ENCODE measurements at regions not wholly inside any gene's neighbourhood (a gene's known extent, or its start where the extent isn't known, plus 50 kb on each side); places are given as distances from the start of the nearest gene placed in this dataset.

DNA sequence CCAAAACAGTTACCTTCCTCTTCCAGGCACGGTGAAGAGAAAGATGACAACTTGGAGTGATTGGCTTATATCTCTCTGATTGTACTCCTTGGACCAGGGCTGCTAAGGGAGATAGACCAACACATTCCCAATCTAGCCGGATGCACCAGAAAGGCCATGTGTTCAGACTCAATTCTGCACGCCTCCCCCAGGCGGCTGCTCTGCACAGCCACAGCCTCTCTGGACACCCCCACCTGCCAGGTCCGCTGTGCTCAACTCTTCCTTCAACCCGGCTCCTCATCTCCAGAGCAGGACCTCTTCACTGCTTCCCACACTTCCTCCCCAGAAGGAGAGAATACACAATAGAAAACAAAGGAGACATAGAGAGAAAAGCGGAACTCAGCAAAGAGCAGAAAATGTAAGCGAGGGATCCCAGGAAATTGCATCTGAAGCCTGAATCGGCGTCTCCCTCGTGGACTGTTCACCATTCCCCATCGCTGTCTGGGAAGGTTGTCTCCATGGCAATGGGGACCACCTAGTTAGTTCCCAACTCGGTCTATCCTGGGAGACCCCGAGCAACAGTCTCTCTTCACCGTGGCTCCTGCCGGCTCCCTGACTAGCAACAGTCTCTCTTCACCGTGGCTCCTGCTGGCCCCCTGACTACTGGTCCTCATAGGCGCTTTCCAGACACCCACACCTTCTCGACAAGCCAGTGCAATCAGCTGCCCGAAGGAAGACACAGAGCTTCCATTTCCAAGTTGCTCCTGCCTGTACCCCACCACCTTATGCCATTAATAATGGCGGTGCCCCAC, 361.7 kb upstream of the MYT1L start:
- Histone ChIP-seq H3K9me3 (replicated peaks in 1 of 3) (no peaks in the 10 kb centered on the region), H3K4me1 (replicated peaks in 1 of 2) (no peaks in the 10 kb centered on the region), H3K4me3 (no peak overlapping the region), H3K27me3 (no peaks in the 10 kb centered on the region), H3K36me3 (replicated peaks in 1 of 2) (no peaks in the 10 kb centered on the region), H3K27ac (no peak overlapping the region)
- TF ChIP-seq, protein P1, sequence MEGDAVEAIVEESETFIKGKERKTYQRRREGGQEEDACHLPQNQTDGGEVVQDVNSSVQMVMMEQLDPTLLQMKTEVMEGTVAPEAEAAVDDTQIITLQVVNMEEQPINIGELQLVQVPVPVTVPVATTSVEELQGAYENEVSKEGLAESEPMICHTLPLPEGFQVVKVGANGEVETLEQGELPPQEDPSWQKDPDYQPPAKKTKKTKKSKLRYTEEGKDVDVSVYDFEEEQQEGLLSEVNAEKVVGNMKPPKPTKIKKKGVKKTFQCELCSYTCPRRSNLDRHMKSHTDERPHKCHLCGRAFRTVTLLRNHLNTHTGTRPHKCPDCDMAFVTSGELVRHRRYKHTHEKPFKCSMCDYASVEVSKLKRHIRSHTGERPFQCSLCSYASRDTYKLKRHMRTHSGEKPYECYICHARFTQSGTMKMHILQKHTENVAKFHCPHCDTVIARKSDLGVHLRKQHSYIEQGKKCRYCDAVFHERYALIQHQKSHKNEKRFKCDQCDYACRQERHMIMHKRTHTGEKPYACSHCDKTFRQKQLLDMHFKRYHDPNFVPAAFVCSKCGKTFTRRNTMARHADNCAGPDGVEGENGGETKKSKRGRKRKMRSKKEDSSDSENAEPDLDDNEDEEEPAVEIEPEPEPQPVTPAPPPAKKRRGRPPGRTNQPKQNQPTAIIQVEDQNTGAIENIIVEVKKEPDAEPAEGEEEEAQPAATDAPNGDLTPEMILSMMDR (IDR thresholded peaks at IDR 0.05) = no peak
- TF ChIP-seq POLR2A (IDR thresholded peaks at IDR 0.05) = no peak
- 86 to 89% (median 87%) methylated on average over 21 of the region's 21 CpGs for WGBS, 4 donors
- intact Hi-C loops (cut with DNase I) = no loop called here
- DNase-seq = no peak

DNA sequence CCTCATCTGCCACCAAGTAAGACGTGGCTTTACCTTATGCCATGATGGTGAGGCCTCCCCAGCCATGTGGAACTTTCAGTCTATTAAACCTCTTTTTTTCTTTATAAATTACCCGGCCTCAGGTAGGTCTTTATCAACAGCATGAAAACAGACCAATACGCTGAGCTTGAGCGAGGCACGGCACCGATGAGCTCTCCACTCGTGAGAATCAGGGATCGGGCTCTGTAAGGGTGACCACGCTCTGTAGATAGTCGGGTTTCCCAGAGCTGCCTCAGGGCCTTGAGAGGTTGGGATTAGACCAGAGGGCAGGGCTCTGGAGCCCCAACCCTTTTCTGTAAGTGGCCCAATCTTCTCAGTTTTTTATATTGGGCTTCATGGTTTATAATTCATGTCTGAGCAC, 360.3 kb upstream of the MYT1L start:
- Histone ChIP-seq H3K9me3 (replicated peaks in 1 of 3) (no peaks in the 10 kb centered on the region), H3K27ac (no peak overlapping the region), H3K27me3 (no peaks in the 10 kb centered on the region), H3K36me3 (replicated peaks in 1 of 2) (no peaks in the 10 kb centered on the region), H3K4me3 (no peak overlapping the region), H3K4me1 (replicated peaks in 1 of 2) (no peaks in the 10 kb centered on the region)
- no peak for DNase-seq
- no peak for TF ChIP-seq POLR2A (IDR thresholded peaks at IDR 0.05)
- TF ChIP-seq, protein P1 (IDR thresholded peaks at IDR 0.05) = no peak
- intact Hi-C loops (cut with DNase I) = no loop called here
- WGBS, 4 donors = 88 to 97% (median 92%) methylated on average over 7 to 10 of the region's 10 CpGs

DNA sequence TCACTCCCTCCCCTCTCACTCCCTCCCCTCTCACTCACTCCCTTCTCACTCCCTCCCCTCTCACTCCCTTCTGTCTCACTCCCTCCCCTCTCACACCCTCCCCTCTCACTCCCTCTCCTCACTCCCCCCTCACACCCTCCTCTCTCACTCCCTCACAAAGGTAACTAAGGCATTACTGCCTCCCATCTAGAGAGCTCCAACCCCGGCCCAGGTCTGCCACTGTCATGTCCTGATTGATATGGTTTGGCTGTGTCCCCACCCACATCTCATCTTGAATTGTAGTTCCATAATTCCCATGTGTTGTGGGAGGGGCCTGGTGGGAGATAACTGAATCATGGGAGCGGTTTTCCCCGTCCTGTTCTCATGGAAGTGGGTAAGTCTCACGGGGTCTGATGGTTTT, 359.9 kb upstream of the MYT1L start:
- WGBS, 4 donors = 75 to 88% (median 83%) methylated on average over 4 of the region's 4 CpGs

DNA sequence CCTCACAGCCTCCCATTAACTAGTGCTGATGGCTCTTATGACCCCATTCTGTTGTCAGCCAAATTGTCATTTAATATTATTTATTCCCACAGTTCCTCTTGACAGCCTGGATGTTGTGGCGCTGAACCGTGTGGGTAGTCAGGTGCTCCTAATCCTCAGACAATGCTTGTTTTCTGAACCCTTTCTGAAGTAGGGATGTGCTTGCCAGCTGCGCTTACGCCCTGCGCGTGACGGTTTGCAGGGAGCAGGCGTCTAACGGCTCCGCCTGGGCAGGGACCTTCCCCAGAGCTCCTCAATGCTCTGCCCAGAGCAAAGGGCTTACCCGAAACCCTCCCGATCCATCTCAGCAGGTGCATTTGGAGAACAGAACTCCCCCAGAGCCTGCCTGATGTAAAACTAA, 358.2 kb upstream of the MYT1L start:
- Histone ChIP-seq H3K27me3 (no peaks in the 10 kb centered on the region), H3K36me3 (replicated peaks in 1 of 2) (no peaks in the 10 kb centered on the region), H3K4me3 (no peak overlapping the region), H3K9me3 (replicated peaks in 1 of 3) (no peaks in the 10 kb centered on the region), H3K4me1 (replicated peaks in 1 of 2) (no peaks in the 10 kb centered on the region), H3K27ac (no peak overlapping the region)
- 90 to 92% (median 91%) methylated on average over 11 to 12 of the region's 12 CpGs for WGBS, 4 donors
- TF ChIP-seq, protein P1 (IDR thresholded peaks at IDR 0.05) = no peak
- no peak for TF ChIP-seq POLR2A (IDR thresholded peaks at IDR 0.05)
- DNase-seq = no peak
- intact Hi-C loops (cut with DNase I) = no loop called here

More for the DNA sequence above, 359.9 kb upstream of the MYT1L start:
- Histone ChIP-seq H3K4me1 (replicated peaks in 1 of 2) (no peaks in the 10 kb centered on the region), H3K27me3 (no peaks in the 10 kb centered on the region), H3K9me3 (replicated peaks in 1 of 3) (no peaks in the 10 kb centered on the region), H3K27ac (no peak overlapping the region), H3K36me3 (replicated peaks in 1 of 2) (no peaks in the 10 kb centered on the region), H3K4me3 (no peak overlapping the region)
- DNase-seq = no peak
- TF ChIP-seq, protein P1 (IDR thresholded peaks at IDR 0.05) = no peak
- no peak for TF ChIP-seq POLR2A (IDR thresholded peaks at IDR 0.05)
- intact Hi-C loops (cut with DNase I) = no loop called here
